ENCODE measurements at regions not wholly inside any gene's neighbourhood (a gene's known extent, or its start where the extent isn't known, plus 50 kb on each side); places are given as distances from the start of the nearest gene placed in this dataset.

GRCh38 chr9:23567516-23568165, 258.4 kb downstream of the ELAVL2 start:
- Mint-ChIP-seq H3K27me3 (ENCODE audit: low read depth) (peaks cover 4% of the 10 kb centered on the region), H3K4me3 (no peak overlapping the region), H3K4me1 (peaks cover 2% of the 10 kb centered on the region), H3K36me3 (no peaks in the 10 kb centered on the region), H3K27ac (no peak overlapping the region), H3K9me3 (no peaks in the 10 kb centered on the region)
- no peak for DNase-seq (ENCODE audit: low spot score in 2 of 2, unreplicated experiment in 2 of 2)
- TF ChIP-seq CTCF (IDR thresholded peaks at IDR 0.05; ENCODE audit: unreplicated experiment) = no peak

GRCh38 chr9:23571414-23572104, 254.5 kb downstream of the ELAVL2 start:
- Mint-ChIP-seq H3K36me3 (no peaks in the 10 kb centered on the region), H3K27ac (no peak overlapping the region), H3K4me3 (no peak overlapping the region), H3K4me1 (no peaks in the 10 kb centered on the region), H3K27me3 (ENCODE audit: low read depth) (peaks cover 2% of the 10 kb centered on the region), H3K9me3 (no peaks in the 10 kb centered on the region)
- TF ChIP-seq CTCF (IDR thresholded peaks at IDR 0.05; ENCODE audit: unreplicated experiment) = no peak
- no peak for DNase-seq (ENCODE audit: low spot score in 2 of 2, unreplicated experiment in 2 of 2)

- no peak for DNase-seq (ENCODE audit: low spot score in 2 of 2, unreplicated experiment in 2 of 2)
Measured at GRCh38 chr9:23573800-23574199, 252.2 kb downstream of the ELAVL2 start.

GRCh38 chr9:23577611-23578010, 248.4 kb downstream of the ELAVL2 start:
- DNase-seq (ENCODE audit: low spot score in 2 of 2, unreplicated experiment in 2 of 2) = no peak
- no peaks in the 10 kb centered on the region for H3K36me3 Mint-ChIP-seq
- H3K4me3 Mint-ChIP-seq = no peak overlapping the region
- H3K4me1 Mint-ChIP-seq = no peaks in the 10 kb centered on the region
- no peaks in the 10 kb centered on the region for H3K27me3 Mint-ChIP-seq (ENCODE audit: low read depth)
- peaks cover 6% of the 10 kb centered on the region for H3K9me3 Mint-ChIP-seq
- no peak overlapping the region for H3K27ac Mint-ChIP-seq
- no peak for TF ChIP-seq CTCF (IDR thresholded peaks at IDR 0.05; ENCODE audit: unreplicated experiment)

More at GRCh38 chr9:23573800-23574199, 252.2 kb downstream of the ELAVL2 start:
- no peak for TF ChIP-seq CTCF (IDR thresholded peaks at IDR 0.05; ENCODE audit: unreplicated experiment)
- H3K27me3 Mint-ChIP-seq (ENCODE audit: low read depth) = peaks cover 2% of the 10 kb centered on the region
- H3K9me3 Mint-ChIP-seq = no peaks in the 10 kb centered on the region
- no peaks in the 10 kb centered on the region for H3K4me1 Mint-ChIP-seq
- H3K27ac Mint-ChIP-seq = no peak overlapping the region
- no peak overlapping the region for H3K4me3 Mint-ChIP-seq
- no peaks in the 10 kb centered on the region for H3K36me3 Mint-ChIP-seq

- peaks cover 6% of the 10 kb centered on the region for H3K9me3 Mint-ChIP-seq
- no peak for TF ChIP-seq CTCF (IDR thresholded peaks at IDR 0.05; ENCODE audit: unreplicated experiment)
- DNase-seq (ENCODE audit: low spot score in 2 of 2, unreplicated experiment in 2 of 2) = no peak
- no peaks in the 10 kb centered on the region for H3K36me3 Mint-ChIP-seq
- no peak overlapping the region for H3K4me3 Mint-ChIP-seq
- no peaks in the 10 kb centered on the region for H3K27me3 Mint-ChIP-seq (ENCODE audit: low read depth)
- H3K27ac Mint-ChIP-seq = no peak overlapping the region
- no peaks in the 10 kb centered on the region for H3K4me1 Mint-ChIP-seq
Measured at GRCh38 chr9:23581931-23582330, 244.1 kb downstream of the ELAVL2 start.

Measured in mesothelial cell of epicardium (in vitro differentiated cells).